Right kidney (tissue), 1 donor: ENCODE measurements at regions not wholly inside any gene's neighbourhood (a gene's known extent, or its start where the extent isn't known, plus 50 kb on each side); places are given as distances from the start of the nearest gene placed in this dataset.

Experiments
- DNase-seq: peaks from one replicate; pipeline ENCODE4 v3.0.0-alpha.2; 2016

GRCh38 chr7:114110666-114111065 is 191.9 kb upstream of the PPP1R3A start:
- DNase-seq: no peak

- no peak for DNase-seq
Observed at GRCh38 chr7:114109721-114110120, 190.9 kb upstream of the PPP1R3A start.

- no peak for DNase-seq
Observed at GRCh38 chr7:114109304-114109703, 190.5 kb upstream of the PPP1R3A start.

GRCh38 chr7:114108510-114108909 is 189.7 kb upstream of the PPP1R3A start:
- no peak for DNase-seq

GRCh38 chr7:114107522-114107921 is 188.7 kb upstream of the PPP1R3A start:
- DNase-seq: no peak

GRCh38 chr7:114104035-114104434 is 185.2 kb upstream of the PPP1R3A start:
- DNase-seq: no peak

- DNase-seq: no peak
Observed at GRCh38 chr7:114102996-114103395, 184.2 kb upstream of the PPP1R3A start.

GRCh38 chr7:114102131-114102530 is 183.3 kb upstream of the PPP1R3A start:
- no peak for DNase-seq

- no peak for DNase-seq
Observed at GRCh38 chr7:114100810-114101209, 182.0 kb upstream of the PPP1R3A start.

GRCh38 chr7:114099337-114099736 is 180.5 kb upstream of the PPP1R3A start:
- DNase-seq: no peak

GRCh38 chr7:114095885-114096284 is 177.1 kb upstream of the PPP1R3A start:
- no peak for DNase-seq

- no peak for DNase-seq
Observed at GRCh38 chr7:114088470-114088940, 169.7 kb upstream of the PPP1R3A start.

- DNase-seq: peak; percentile 42
Observed at GRCh38 chr7:114087653-114088469, 169.1 kb upstream of the PPP1R3A start.

GRCh38 chr7:114086914-114087652 is 168.3 kb upstream of the PPP1R3A start:
- peak; percentile 64 for DNase-seq

- DNase-seq: peak; percentile 69
Observed at GRCh38 chr7:114086537-114086913, 167.7 kb upstream of the PPP1R3A start.

GRCh38 chr7:114085592-114086501 is 167.0 kb upstream of the PPP1R3A start:
- peak; percentile 80 for DNase-seq

- DNase-seq: no peak
Observed at GRCh38 chr7:114085313-114085591, 166.4 kb upstream of the PPP1R3A start.

GRCh38 chr7:114084472-114085312 is 165.9 kb upstream of the PPP1R3A start:
- DNase-seq: peak; percentile 88

GRCh38 chr7:114084002-114084471 is 165.2 kb upstream of the PPP1R3A start:
- DNase-seq: no peak

GRCh38 chr7:114083166-114084001 is 164.6 kb upstream of the PPP1R3A start:
- no peak for DNase-seq
